ENCODE measurements at regions not wholly inside any gene's neighbourhood (a gene's known extent, or its start where the extent isn't known, plus 50 kb on each side); places are given as distances from the start of the nearest gene placed in this dataset.

DNA sequence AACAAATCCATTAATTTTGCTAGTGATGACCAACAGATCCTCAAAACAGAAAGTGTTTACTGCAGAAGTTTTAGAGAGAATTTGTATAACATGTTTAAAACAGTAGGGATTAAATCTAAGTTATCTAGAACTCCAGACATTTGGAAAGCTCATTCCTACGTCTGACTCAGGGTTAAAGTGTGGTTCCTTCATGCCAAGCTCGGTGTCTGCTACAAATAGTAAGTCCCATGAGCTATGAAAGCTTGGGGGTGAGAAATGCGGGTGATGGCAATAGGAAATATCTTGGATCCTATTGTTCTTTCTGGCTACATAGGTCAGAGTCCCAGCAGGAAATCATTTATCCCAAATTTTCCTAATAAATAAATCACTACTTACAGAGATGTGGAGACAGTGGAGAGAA lies 867.1 kb downstream of the UQCRFS1 start:
- TF ChIP-seq, protein P1, sequence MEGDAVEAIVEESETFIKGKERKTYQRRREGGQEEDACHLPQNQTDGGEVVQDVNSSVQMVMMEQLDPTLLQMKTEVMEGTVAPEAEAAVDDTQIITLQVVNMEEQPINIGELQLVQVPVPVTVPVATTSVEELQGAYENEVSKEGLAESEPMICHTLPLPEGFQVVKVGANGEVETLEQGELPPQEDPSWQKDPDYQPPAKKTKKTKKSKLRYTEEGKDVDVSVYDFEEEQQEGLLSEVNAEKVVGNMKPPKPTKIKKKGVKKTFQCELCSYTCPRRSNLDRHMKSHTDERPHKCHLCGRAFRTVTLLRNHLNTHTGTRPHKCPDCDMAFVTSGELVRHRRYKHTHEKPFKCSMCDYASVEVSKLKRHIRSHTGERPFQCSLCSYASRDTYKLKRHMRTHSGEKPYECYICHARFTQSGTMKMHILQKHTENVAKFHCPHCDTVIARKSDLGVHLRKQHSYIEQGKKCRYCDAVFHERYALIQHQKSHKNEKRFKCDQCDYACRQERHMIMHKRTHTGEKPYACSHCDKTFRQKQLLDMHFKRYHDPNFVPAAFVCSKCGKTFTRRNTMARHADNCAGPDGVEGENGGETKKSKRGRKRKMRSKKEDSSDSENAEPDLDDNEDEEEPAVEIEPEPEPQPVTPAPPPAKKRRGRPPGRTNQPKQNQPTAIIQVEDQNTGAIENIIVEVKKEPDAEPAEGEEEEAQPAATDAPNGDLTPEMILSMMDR (IDR thresholded peaks at IDR 0.05; ENCODE audit: insufficient read depth, low read length) = no peak
- no peak for TF ChIP-seq GABPA (IDR thresholded peaks at IDR 0.05; ENCODE audit: low read depth)
- TF ChIP-seq POLR2AphosphoS5 (IDR thresholded peaks at IDR 0.05; ENCODE audit: low read depth) = no peak
- TF ChIP-seq, protein P2, sequence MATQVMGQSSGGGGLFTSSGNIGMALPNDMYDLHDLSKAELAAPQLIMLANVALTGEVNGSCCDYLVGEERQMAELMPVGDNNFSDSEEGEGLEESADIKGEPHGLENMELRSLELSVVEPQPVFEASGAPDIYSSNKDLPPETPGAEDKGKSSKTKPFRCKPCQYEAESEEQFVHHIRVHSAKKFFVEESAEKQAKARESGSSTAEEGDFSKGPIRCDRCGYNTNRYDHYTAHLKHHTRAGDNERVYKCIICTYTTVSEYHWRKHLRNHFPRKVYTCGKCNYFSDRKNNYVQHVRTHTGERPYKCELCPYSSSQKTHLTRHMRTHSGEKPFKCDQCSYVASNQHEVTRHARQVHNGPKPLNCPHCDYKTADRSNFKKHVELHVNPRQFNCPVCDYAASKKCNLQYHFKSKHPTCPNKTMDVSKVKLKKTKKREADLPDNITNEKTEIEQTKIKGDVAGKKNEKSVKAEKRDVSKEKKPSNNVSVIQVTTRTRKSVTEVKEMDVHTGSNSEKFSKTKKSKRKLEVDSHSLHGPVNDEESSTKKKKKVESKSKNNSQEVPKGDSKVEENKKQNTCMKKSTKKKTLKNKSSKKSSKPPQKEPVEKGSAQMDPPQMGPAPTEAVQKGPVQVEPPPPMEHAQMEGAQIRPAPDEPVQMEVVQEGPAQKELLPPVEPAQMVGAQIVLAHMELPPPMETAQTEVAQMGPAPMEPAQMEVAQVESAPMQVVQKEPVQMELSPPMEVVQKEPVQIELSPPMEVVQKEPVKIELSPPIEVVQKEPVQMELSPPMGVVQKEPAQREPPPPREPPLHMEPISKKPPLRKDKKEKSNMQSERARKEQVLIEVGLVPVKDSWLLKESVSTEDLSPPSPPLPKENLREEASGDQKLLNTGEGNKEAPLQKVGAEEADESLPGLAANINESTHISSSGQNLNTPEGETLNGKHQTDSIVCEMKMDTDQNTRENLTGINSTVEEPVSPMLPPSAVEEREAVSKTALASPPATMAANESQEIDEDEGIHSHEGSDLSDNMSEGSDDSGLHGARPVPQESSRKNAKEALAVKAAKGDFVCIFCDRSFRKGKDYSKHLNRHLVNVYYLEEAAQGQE (IDR thresholded peaks at IDR 0.05; ENCODE audit: insufficient replicate concordance, low read depth) = no peak
- TF ChIP-seq SPI1 (IDR thresholded peaks at IDR 0.05; ENCODE audit: borderline replicate concordance, low read depth) = no peak
